HEK293T (cell line): ENCODE measurements at regions not wholly inside any gene's neighbourhood (a gene's known extent, or its start where the extent isn't known, plus 50 kb on each side); places are given as distances from the start of the nearest gene placed in this dataset.

Experiments used
- CTCF ChIA-PET: fragments of 350-600 bp; formaldehyde crosslinking; extraction: SDS; loops from one replicate; lab custom pipeline; 2021; ENCODE audit warnings: antibody characterized with exemption, inconsistent platforms; lab: Yijun Ruan, JAX
- POLR2A ChIA-PET: fragments of 350-600 bp; formaldehyde crosslinking; extraction: SDS; loops from one replicate; lab custom pipeline; 2020; ENCODE audit warnings: antibody characterized with exemption, inconsistent platforms; lab: Yijun Ruan, JAX
- DNase-seq: peaks from one replicate; pipeline ENCODE4 v3.0.0; 2012; ENCODE audit warnings: mixed read lengths; ENCODE audit errors: extremely low spot score
- ARNT ChIP-seq: fragments of 450-650 bp; IDR thresholded peaks from 2 replicates; pipeline ENCODE4 v1.6.1; 2017; ENCODE audit warnings: mild to moderate bottlenecking
- BHLHE40 ChIP-seq: fragments of 450-650 bp; IDR thresholded peaks from 2 replicates; pipeline ENCODE4 v1.6.1; 2016; ENCODE audit warnings: mild to moderate bottlenecking, moderate library complexity, borderline replicate concordance
- CTBP1 ChIP-seq: fragments of 450-650 bp; IDR thresholded peaks from 2 replicates; pipeline ENCODE4 v1.6.1; 2016; ENCODE audit warnings: borderline replicate concordance
- ELF4 ChIP-seq: fragments of 450-650 bp; IDR thresholded peaks from 2 replicates; pipeline ENCODE4 v1.6.1; 2017; ENCODE audit warnings: antibody characterized with exemption
- FOXA1 ChIP-seq: fragments of 450-650 bp; IDR thresholded peaks from 2 replicates; pipeline ENCODE4 v1.6.1; 2016; ENCODE audit warnings: mild to moderate bottlenecking
- FOXK2 ChIP-seq: fragments of 450-650 bp; IDR thresholded peaks from 2 replicates; pipeline ENCODE4 v1.6.1; 2016; ENCODE audit warnings: mild to moderate bottlenecking
- FOXM1 ChIP-seq: fragments of 450-650 bp; IDR thresholded peaks from 2 replicates; pipeline ENCODE4 v1.6.1; 2017; ENCODE audit warnings: mild to moderate bottlenecking, borderline replicate concordance
- HDGF ChIP-seq: fragments of 450-650 bp; IDR thresholded peaks from 2 replicates; pipeline ENCODE4 v1.6.1; 2017; ENCODE audit warnings: antibody characterized with exemption, borderline replicate concordance
- L3MBTL2 ChIP-seq: fragments of 450-650 bp; conservative IDR thresholded peaks from 2 replicates; pipeline ENCODE4 v1.6.1; 2016; ENCODE audit warnings: mild to moderate bottlenecking
- LEF1 ChIP-seq: fragments of 450-650 bp; IDR thresholded peaks from 2 replicates; pipeline ENCODE4 v1.6.1; 2017; ENCODE audit warnings: mild to moderate bottlenecking, borderline replicate concordance
- NFRKB ChIP-seq: fragments of 450-650 bp; IDR thresholded peaks from 2 replicates; pipeline ENCODE4 v1.6.1; 2016; ENCODE audit warnings: mild to moderate bottlenecking, moderate library complexity
- SP1 ChIP-seq: fragments of 450-650 bp; IDR thresholded peaks from 2 replicates; pipeline ENCODE4 v1.6.1; 2017
- SUZ12 ChIP-seq: fragments of 450-650 bp; IDR thresholded peaks from 2 replicates; pipeline ENCODE4 v1.6.1; 2016; ENCODE audit warnings: mild to moderate bottlenecking
- TARDBP ChIP-seq: fragments of 450-650 bp; IDR thresholded peaks from 2 replicates; pipeline ENCODE4 v1.6.1; 2016
- ZNF384 ChIP-seq: fragments of 450-650 bp; IDR thresholded peaks from 2 replicates; pipeline ENCODE4 v1.6.1; 2016
- TF ChIP-seq, protein P1 (sequence below): fragments of 450-650 bp; IDR thresholded peaks from 2 replicates; pipeline ENCODE4 v1.6.1; 2016

DNA sequence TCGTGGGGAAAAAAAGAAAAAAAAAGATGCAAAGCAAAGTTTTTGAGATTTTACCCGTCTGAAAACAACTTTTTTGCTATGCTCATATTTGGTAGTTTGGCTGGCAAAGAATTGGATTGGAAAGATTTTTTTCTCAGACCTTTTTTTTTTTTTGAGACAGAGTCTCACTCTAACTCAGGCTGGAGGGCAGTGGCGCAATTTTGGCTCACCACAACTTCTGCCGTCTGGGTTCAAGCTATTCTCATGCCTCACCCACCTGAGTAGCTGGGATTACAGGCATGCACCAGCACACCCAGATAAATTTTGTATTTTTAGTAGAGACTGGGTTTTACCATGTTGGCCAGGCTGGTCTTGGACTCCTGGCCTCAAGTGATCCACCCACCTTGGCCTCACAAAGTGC lies 56.3 kb upstream of the TANC1 start:
- TF ChIP-seq ELF4, result no peak
- TF ChIP-seq ARNT, result no peak
- TF ChIP-seq, protein P1, sequence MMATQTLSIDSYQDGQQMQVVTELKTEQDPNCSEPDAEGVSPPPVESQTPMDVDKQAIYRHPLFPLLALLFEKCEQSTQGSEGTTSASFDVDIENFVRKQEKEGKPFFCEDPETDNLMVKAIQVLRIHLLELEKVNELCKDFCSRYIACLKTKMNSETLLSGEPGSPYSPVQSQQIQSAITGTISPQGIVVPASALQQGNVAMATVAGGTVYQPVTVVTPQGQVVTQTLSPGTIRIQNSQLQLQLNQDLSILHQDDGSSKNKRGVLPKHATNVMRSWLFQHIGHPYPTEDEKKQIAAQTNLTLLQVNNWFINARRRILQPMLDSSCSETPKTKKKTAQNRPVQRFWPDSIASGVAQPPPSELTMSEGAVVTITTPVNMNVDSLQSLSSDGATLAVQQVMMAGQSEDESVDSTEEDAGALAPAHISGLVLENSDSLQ, result no peak
- no peak for TF ChIP-seq L3MBTL2
- no peak for DNase-seq
- POLR2A ChIA-PET, result interaction anchor here (1.5 kb wide), 1 partner anchor 42 kb away, joined by 5 read pairs; no protein-coding TSS in a partner anchor
- CTCF ChIA-PET, result interaction anchor here (1.3 kb wide), 1 partner anchor 10 kb away, joined by 3 read pairs; no protein-coding TSS in a partner anchor

DNA sequence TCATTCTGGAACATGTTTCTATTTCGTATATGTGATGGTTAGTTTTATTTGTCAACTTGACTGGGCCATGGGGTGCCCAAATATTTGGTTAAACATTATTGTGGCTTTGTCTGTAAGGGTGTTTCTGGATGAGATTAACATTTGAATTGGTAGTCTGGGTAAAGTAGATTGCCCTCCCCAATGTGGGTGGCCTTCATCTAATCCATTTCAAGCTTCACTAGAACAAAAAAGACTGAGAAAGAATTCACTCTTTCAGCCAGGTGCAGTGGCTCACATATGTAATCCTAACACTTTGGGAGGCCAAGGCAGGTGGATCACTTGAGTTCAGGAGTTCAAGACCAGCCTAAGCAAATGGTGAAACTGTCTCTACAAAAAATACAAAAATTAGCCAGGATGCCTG lies 55.7 kb upstream of the TANC1 start:
- no peak for DNase-seq
- CTCF ChIA-PET, result interaction anchor here (1.3 kb wide), 1 partner anchor 10 kb away, joined by 3 read pairs; no protein-coding TSS in a partner anchor
- POLR2A ChIA-PET, result interaction anchor here (1.5 kb wide), 1 partner anchor 42 kb away, joined by 5 read pairs; no protein-coding TSS in a partner anchor
- no peak for TF ChIP-seq HDGF
- TF ChIP-seq FOXA1, result no peak
- no peak for TF ChIP-seq FOXK2
- no peak for TF ChIP-seq L3MBTL2
- TF ChIP-seq ELF4, result no peak
- TF ChIP-seq, protein P1, result no peak
- TF ChIP-seq TARDBP, result no peak
- TF ChIP-seq ARNT, result no peak

DNA sequence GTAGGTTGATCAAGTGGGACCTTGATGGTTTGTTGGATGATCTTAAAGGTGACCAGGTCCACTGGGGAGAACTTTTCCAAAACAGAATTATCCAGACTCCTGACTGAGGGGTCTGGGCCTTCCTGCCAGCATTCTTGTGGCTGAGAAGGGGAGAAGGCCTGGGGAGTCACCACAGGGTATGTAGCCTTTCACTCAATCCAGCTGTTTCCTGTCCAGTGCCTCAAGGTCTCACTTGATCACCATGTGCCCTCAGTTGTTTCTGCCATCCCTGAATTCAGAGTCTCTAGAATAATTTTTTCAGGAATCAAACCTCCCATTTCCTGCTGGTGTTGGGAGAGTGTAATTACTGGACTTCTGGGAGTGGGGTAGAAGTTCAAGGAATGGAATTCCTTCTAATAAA lies 54.4 kb upstream of the TANC1 start:
- CTCF ChIA-PET, result interaction anchor here (0.7 kb wide), 1 partner anchor 11 kb away, joined by 6 read pairs; no protein-coding TSS in a partner anchor
- TF ChIP-seq FOXA1 (no peak), HDGF (no peak), L3MBTL2 (no peak), SUZ12 (no peak), FOXK2 (no peak), NFRKB (no peak), TARDBP (no peak), LEF1 (no peak), ELF4 (no peak), FOXM1 (no peak), ZNF384 (no peak), SP1 (no peak), BHLHE40 (no peak), ARNT (no peak), CTBP1 (no peak)
- TF ChIP-seq, protein P1, result no peak

DNA sequence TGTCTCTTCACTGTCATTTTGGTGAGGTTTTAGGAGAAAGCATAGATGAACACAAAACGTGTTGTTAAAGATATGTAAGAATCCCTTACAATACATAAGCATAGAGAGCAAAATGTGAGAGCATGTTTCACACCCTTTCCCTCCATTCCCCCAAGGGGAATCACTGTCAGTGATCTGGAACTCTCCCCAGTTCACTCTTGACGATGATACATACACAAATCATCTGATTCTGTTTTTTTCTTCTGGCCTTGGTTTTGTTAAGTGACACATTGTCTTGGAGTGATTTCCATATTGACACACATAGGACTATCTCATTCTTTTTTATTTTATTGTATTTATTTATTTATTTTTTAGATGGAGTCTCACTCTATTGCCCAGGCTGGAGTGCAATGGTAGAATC lies 53.7 kb upstream of the TANC1 start:
- DNase-seq, result no peak
- ChIA-PET POLR2A (no interaction called here), CTCF (no interaction called here)
- TF ChIP-seq LEF1 (no peak), TARDBP (no peak), ZNF384 (no peak), HDGF (no peak), FOXK2 (no peak), SUZ12 (no peak), CTBP1 (no peak), NFRKB (no peak), ELF4 (no peak), ARNT (no peak), FOXA1 (no peak), FOXM1 (no peak)
- TF ChIP-seq, protein P1, result no peak

More for the DNA sequence above, 54.4 kb upstream of the TANC1 start:
- POLR2A ChIA-PET, result no interaction called here
- no peak for DNase-seq

DNA sequence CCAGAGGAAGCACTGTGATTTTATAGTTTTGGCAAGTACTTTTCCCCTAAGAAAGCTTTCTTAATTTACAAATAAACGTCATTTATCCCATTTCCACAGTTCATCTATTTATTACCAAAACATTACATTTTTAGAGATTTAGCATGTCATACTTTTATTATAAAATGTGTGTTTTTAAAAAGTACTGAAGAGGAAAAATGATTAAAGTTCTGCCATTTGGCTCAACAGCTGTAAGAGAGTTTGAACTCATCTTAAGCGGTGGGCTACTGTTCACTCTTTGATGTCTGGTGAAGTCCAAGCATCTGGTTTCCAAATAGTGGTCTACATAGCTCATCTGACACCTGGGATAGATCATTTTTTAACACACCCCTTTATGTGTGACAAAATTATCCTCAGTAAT lies 51.3 kb upstream of the TANC1 start:
- POLR2A ChIA-PET, result no interaction called here

More for the DNA sequence above, 51.3 kb upstream of the TANC1 start:
- no peak for DNase-seq
- CTCF ChIA-PET, result no interaction called here
- no peak for TF ChIP-seq SP1
- TF ChIP-seq FOXK2, result no peak
- TF ChIP-seq BHLHE40, result no peak
- TF ChIP-seq CTBP1, result no peak
- TF ChIP-seq FOXM1, result no peak
- no peak for TF ChIP-seq HDGF
- no peak for TF ChIP-seq ARNT
- TF ChIP-seq, protein P1, result no peak
- TF ChIP-seq TARDBP, result no peak
- no peak for TF ChIP-seq FOXA1
- no peak for TF ChIP-seq SUZ12
- no peak for TF ChIP-seq ELF4
- no peak for TF ChIP-seq L3MBTL2
- no peak for TF ChIP-seq NFRKB
- no peak for TF ChIP-seq ZNF384
- TF ChIP-seq LEF1, result no peak
